Chondrocyte (in vitro differentiated cells): ENCODE measurements at regions not wholly inside any gene's neighbourhood (a gene's known extent, or its start where the extent isn't known, plus 50 kb on each side); places are given as distances from the start of the nearest gene placed in this dataset.

Experiments
- DNase-seq: peaks from one replicate; pipeline ENCODE4 v3.0.0; 2021; ENCODE audit warnings: mixed read lengths, low spot score
- H3K27ac Mint-ChIP-seq: one replicate; pipeline ENCODE4 v1.8.0; 2021; ENCODE audit warnings: mild to moderate bottlenecking, moderate library complexity, mixed read lengths; ENCODE audit not compliant: unreplicated experiment
- H3K27me3 Mint-ChIP-seq: 2 replicates; pipeline ENCODE4 v1.8.0; 2021; ENCODE audit warnings: low read depth, mixed read lengths
- H3K36me3 Mint-ChIP-seq: 2 replicates; pipeline ENCODE4 v1.8.0; 2021; ENCODE audit warnings: low read depth, mixed read lengths
- H3K4me1 Mint-ChIP-seq: 2 replicates; pipeline ENCODE4 v1.8.0; 2021; ENCODE audit warnings: low read depth, mild to moderate bottlenecking, mixed read lengths
- H3K4me3 Mint-ChIP-seq: one replicate; pipeline ENCODE4 v1.8.0; 2021; ENCODE audit warnings: mild to moderate bottlenecking, moderate library complexity, mixed read lengths; ENCODE audit not compliant: unreplicated experiment
- H3K9me3 Mint-ChIP-seq: 2 replicates; pipeline ENCODE4 v1.8.0; 2021; ENCODE audit warnings: low read depth, mixed read lengths
- CTCF ChIP-seq: fragments of 200-600 bp; sonication (generic); IDR thresholded peaks from 2 replicates; pipeline ENCODE4 v1.5.0; 2021; ENCODE audit warnings: antibody characterized with exemption, mild to moderate bottlenecking, moderate library complexity

GRCh38 chr5:91225848-91226686, 157.1 kb downstream of the ARRDC3 start:
- peak; percentile 69 for TF ChIP-seq CTCF
- Mint-ChIP-seq H3K9me3 (peaks cover 10% of the 10 kb centered on the region), H3K4me1 (peaks cover 4% of the 10 kb centered on the region), H3K27ac (no peak overlapping the region), H3K4me3 (no peak overlapping the region), H3K36me3 (no peaks in the 10 kb centered on the region), H3K27me3 (no peaks in the 10 kb centered on the region)
- no peak for DNase-seq

- H3K9me3 Mint-ChIP-seq = peaks cover 10% of the 10 kb centered on the region
- TF ChIP-seq CTCF = no peak
- no peaks in the 10 kb centered on the region for H3K27me3 Mint-ChIP-seq
- no peak overlapping the region for H3K4me3 Mint-ChIP-seq
- no peak overlapping the region for H3K27ac Mint-ChIP-seq
- DNase-seq = no peak
- no peaks in the 10 kb centered on the region for H3K36me3 Mint-ChIP-seq
- peaks cover 4% of the 10 kb centered on the region for H3K4me1 Mint-ChIP-seq
Observed at GRCh38 chr5:91224969-91225368, 158.1 kb downstream of the ARRDC3 start.

GRCh38 chr5:91224456-91224855, 158.7 kb downstream of the ARRDC3 start:
- H3K27ac Mint-ChIP-seq = no peak overlapping the region
- no peak for DNase-seq
- H3K36me3 Mint-ChIP-seq = no peaks in the 10 kb centered on the region
- no peak overlapping the region for H3K4me3 Mint-ChIP-seq
- H3K4me1 Mint-ChIP-seq = peaks cover 4% of the 10 kb centered on the region
- H3K27me3 Mint-ChIP-seq = no peaks in the 10 kb centered on the region
- TF ChIP-seq CTCF = no peak
- peaks cover 5% of the 10 kb centered on the region for H3K9me3 Mint-ChIP-seq

- Mint-ChIP-seq H3K36me3 (no peaks in the 10 kb centered on the region), H3K9me3 (no peaks in the 10 kb centered on the region), H3K27me3 (no peaks in the 10 kb centered on the region), H3K4me1 (peaks cover under 1% of the 10 kb centered on the region), H3K4me3 (no peak overlapping the region), H3K27ac (no peak overlapping the region)
- DNase-seq = no peak
- TF ChIP-seq CTCF = no peak
Observed at GRCh38 chr5:91223886-91224285, 159.2 kb downstream of the ARRDC3 start.

GRCh38 chr5:91222482-91222881, 160.6 kb downstream of the ARRDC3 start:
- no peaks in the 10 kb centered on the region for H3K36me3 Mint-ChIP-seq
- H3K9me3 Mint-ChIP-seq = no peaks in the 10 kb centered on the region
- no peak overlapping the region for H3K4me3 Mint-ChIP-seq
- no peak for TF ChIP-seq CTCF
- no peak overlapping the region for H3K27ac Mint-ChIP-seq
- no peaks in the 10 kb centered on the region for H3K27me3 Mint-ChIP-seq
- H3K4me1 Mint-ChIP-seq = no peaks in the 10 kb centered on the region
- DNase-seq = no peak
